GM19324 (cell line): ENCODE measurements at regions not wholly inside any gene's neighbourhood (a gene's known extent, or its start where the extent isn't known, plus 50 kb on each side); places are given as distances from the start of the nearest gene placed in this dataset.
"Not testable (repeated sequence)": the region's sequence is repeated elsewhere in the genome, so short reads cannot be mapped to it uniquely, and the experiment has no call there.

ENCODE experiments used
- ATAC-seq: cut with Tn5 transposase; IDR thresholded peaks from one replicate; pipeline ENCODE4 v1.9.1; 2021; ENCODE audit warnings: mild to moderate bottlenecking, moderate library complexity; ENCODE audit not compliant: unreplicated experiment, low FRiP score

GRCh38 chr3:98701071-98701675 lies 62.0 kb upstream of the ST3GAL6 start:
- ATAC-seq = no peak

DNA sequence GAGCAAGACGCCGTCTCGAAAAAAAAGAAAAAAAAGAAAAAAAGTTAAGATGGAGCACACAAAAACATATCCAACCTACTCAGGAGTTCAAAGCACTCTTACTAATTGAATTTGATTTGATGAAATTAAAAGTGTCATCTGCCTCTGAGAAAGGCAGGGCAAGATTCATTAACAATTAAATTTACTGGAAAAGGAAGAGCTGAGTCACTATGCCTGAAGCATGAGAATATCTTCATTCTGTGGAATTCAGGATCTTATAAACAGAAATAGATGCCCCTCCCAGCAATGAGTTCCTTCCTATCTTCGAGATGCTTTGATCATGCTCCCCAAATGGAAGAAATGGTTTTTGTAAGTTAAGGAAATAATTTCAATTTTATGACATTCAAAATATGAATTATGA lies 61.0 kb upstream of the ST3GAL6 start:
- no peak for ATAC-seq

- ATAC-seq = no peak
Measured at GRCh38 chr3:98705212-98705611, 57.9 kb upstream of the ST3GAL6 start.

- no peak for ATAC-seq
Measured at GRCh38 chr3:98705694-98706093, 57.4 kb upstream of the ST3GAL6 start.

DNA sequence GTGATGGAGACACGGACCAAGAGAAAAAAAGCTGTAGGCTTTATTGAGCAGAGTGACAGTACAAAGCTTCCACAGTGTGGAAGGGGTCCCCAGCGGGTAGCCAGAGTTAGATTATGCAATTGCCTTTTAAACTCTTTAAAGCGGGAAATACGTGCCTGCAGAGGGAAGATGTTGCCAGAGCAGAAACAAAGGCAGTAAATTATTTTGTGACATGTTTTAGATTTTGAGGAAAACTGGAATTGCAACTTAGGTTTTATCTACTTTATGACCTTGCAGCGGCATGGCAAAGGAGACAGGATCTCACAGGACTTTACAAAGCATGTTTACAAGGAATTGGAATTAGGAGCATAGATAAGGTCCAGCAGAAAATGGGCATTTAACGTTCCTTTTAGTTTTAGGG lies 54.5 kb upstream of the ST3GAL6 start:
- not testable (repeated sequence) for ATAC-seq

DNA sequence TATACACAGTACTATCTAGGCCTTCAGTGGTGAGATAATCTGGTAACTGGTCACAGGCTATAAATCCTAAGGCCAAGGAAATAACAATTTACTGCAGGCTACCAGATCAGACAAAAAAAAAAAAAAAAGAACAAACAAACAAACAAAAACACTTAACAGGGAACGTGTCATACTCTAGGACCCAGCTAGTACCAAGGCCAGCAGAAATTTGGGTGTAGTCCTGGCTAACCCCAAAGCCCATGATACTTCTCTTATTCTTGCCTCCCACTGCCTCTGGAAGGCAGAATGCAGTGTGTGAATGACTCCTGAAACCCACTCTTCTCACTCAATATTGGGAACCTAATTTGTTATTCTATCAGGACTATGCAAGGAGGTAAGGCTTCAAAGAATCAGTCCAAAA lies 53.7 kb upstream of the ST3GAL6 start:
- ATAC-seq = no peak

- no peak for ATAC-seq
Measured at GRCh38 chr3:98710067-98710659, 53.0 kb upstream of the ST3GAL6 start.

- ATAC-seq = no peak
Measured at GRCh38 chr3:98711426-98711825, 51.7 kb upstream of the ST3GAL6 start.

DNA sequence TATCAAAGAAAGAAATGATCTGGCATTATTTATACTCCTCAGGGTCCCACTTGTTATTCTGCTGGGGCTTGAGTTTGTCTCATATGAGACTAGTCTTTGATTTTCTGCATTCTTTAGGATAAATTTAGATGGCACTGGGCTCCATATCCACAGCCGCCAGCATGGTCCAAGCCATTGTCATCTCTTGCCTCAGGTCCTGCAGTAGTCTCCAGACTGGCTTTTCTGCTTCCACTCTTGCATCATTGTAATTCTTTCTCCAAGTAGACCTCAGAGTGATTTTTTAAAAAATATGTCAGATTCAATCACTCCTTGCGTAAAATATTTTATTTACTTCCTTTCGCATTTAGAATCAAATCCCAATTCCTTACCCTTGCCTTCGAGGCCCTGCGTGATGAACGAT lies 50.4 kb upstream of the ST3GAL6 start:
- ATAC-seq = no peak

DNA sequence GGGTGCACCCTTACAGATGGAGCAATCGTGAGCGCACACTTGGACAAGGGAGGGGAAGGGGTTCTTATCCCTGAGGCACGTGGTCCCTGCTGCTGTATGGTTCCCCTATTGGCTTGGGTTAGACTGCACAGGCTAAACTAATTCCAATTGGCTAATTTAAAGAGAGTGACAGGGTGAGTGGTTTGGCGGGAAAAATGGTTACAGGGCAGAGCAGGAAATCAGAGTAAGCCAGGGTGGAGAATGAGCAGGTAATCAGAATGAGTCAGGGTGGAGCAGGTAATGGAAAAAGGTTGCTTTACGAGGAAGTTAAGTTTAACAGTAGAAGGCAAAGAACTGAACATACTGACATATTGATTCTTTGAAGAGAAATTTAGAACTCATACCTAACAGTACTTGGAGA lies 49.8 kb upstream of the ST3GAL6 start:
- ATAC-seq = not testable (repeated sequence)
